ENCODE measurements at regions not wholly inside any gene's neighbourhood (a gene's known extent, or its start where the extent isn't known, plus 50 kb on each side); places are given as distances from the start of the nearest gene placed in this dataset.

DNA sequence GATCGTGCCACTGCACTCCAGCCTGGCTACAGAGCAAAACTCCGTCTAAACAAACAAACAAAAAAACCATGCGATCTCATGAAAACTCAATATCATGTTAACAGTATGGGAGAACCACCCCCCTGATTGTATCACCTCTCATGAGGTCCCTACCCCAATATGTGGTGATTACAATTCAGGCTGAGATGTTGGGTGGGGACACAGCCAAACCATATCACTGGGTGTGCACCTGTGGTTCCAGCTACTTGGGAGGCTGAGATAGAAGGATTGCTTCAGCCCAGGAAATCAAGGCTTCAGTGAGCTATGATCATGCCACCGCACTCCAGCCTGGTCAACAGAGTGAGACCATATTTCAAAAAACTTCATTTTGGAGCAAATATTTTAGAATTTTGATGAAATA lies 1094.7 kb upstream of the CDH8 start:
- TF ChIP-seq POLR2AphosphoS5 (IDR thresholded peaks at IDR 0.05; ENCODE audit: borderline replicate concordance, low read depth, low read length) (no peak), EZH2 (IDR thresholded peaks at IDR 0.05) (no peak), FOXP2 (optimal IDR thresholded peaks at IDR 0.05; ENCODE audit: control extremely low read depth, extremely low read length, insufficient read depth) (no peak)

Data from SK-N-MC (cell line).